ENCODE measurements at regions not wholly inside any gene's neighbourhood (a gene's known extent, or its start where the extent isn't known, plus 50 kb on each side); places are given as distances from the start of the nearest gene placed in this dataset.

DNA sequence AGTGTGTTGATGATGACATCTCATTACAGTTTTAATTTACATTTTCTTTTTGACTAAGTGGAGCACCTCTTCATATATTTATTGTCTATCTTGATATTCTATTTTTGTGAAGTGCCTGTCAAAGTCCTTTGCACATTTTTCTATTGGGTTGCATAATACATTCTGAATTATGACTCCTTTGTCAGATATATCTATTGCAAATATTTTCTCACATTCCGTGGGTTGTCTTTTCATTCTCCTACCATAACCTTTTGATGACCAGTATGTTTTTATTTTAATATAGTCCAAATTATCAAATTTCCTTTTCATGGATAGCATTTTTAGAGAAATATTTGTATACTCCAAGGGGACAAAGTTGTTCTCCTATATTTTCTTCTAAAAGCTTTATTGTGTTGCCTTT lies 126.4 kb downstream of the PJA1 start:
- no peak overlapping the region for H3K9ac ChIP-seq (replicated peaks; ENCODE audit: extremely low read depth, insufficient read depth, low read length)
- POLR2A ChIA-PET = no interaction called here
- no peaks in the 10 kb centered on the region for H3K4me1 ChIP-seq (ENCODE audit: control insufficient read depth, extremely low read depth, insufficient read depth, low read length)
- H3K9me3 ChIP-seq (replicated peaks; ENCODE audit: control insufficient read depth, insufficient read depth, low read length) = no peaks in the 10 kb centered on the region
- no peaks in the 10 kb centered on the region for H3K79me2 ChIP-seq (ENCODE audit: control insufficient read depth, insufficient read depth, low read length)
- no peaks in the 10 kb centered on the region for H3K36me3 ChIP-seq (ENCODE audit: control insufficient read depth in 2 of 2, extremely low read depth in 1 of 2, insufficient read depth in 2 of 2, low read length in 2 of 2)
- dilution Hi-C loops (cut with MboI; ENCODE audit: extremely low pct_ligation_motif_present, low sequenced_read_pairs) = no loop called here
- no peak for TF ChIP-seq GATA2 (IDR thresholded peaks at IDR 0.05; ENCODE audit: insufficient read depth, insufficient read length, low read depth, low read length)
- no peak for TF ChIP-seq EZH2 (IDR thresholded peaks at IDR 0.05; ENCODE audit: borderline replicate concordance, low read depth, low read length, severe bottlenecking)
- TF ChIP-seq POLR2AphosphoS5 (IDR thresholded peaks at IDR 0.05; ENCODE audit: insufficient read depth, low read depth, low read length) = no peak
- TF ChIP-seq JUN (IDR thresholded peaks at IDR 0.05; ENCODE audit: borderline replicate concordance, insufficient read depth, insufficient read length, low read depth) = no peak
- no peak for TF ChIP-seq FOS (IDR thresholded peaks at IDR 0.05; ENCODE audit: borderline replicate concordance, insufficient read depth, low read length)
- TF ChIP-seq, protein P1, sequence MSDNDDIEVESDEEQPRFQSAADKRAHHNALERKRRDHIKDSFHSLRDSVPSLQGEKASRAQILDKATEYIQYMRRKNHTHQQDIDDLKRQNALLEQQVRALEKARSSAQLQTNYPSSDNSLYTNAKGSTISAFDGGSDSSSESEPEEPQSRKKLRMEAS (IDR thresholded peaks at IDR 0.05; ENCODE audit: insufficient read depth, insufficient read length) = no peak
- TF ChIP-seq MYC (IDR thresholded peaks at IDR 0.05; ENCODE audit: low read depth, low read length) = no peak
- no peak for TF ChIP-seq POLR2A (IDR thresholded peaks at IDR 0.05; ENCODE audit: low read depth, low read length)
- TF ChIP-seq CTCF (IDR thresholded peaks at IDR 0.05; ENCODE audit: extremely low read depth in 1 of 2, insufficient read depth in 1 of 2, low read depth in 1 of 2, low read length in 2 of 2) = no peak
- intact Hi-C loops (cut with micrococcal nuclease) = no loop called here
- DNase-seq (ENCODE audit: low read depth, low spot score) = no peak
- no peak overlapping the region for H3K4me3 ChIP-seq (replicated peaks in 1 of 3; ENCODE audit: insufficient read depth in 1 of 3, low read depth in 1 of 3, low read length in 3 of 3)
- CTCF ChIA-PET = no interaction called here
- H3K27ac ChIP-seq (ENCODE audit: insufficient read depth, low read depth, low read length) = no peak overlapping the region
- no TSS peak for BruUV-seq (replicated peaks)
- H3K27me3 ChIP-seq (ENCODE audit: control insufficient read depth in 2 of 2, insufficient read depth in 2 of 2, low read length in 2 of 2) = peaks cover 0 to 3% of the 10 kb centered on the region in 2 experiments
- no peak for FAIRE-seq
- H3K9me1 ChIP-seq (replicated peaks; ENCODE audit: control insufficient read depth, extremely low read depth, insufficient read depth, low read length) = no peaks in the 10 kb centered on the region
- H4K20me1 ChIP-seq (replicated peaks; ENCODE audit: control insufficient read depth, extremely low read depth, insufficient read depth, low read length) = no peaks in the 10 kb centered on the region
- H2AFZ ChIP-seq (ENCODE audit: low read depth, low read length) = no peak overlapping the region
- no peak overlapping the region for H3K4me2 ChIP-seq (ENCODE audit: insufficient read depth, low read length)

All from endothelial cell of umbilical vein (primary cell).